Panc1 (cell line): ENCODE measurements at regions not wholly inside any gene's neighbourhood (a gene's known extent, or its start where the extent isn't known, plus 50 kb on each side); places are given as distances from the start of the nearest gene placed in this dataset.

Experiments
- ATAC-seq: fragments of 200-7000 bp; cut with Tn5 transposase; 2 replicates; pipeline ENCODE4 v1.9.1; 2020; ENCODE audit warnings: mild to moderate bottlenecking, moderate library complexity
- BruUV-seq: library from RNA; stranded (reverse); fragments of 400-500 nt; replicated peaks from 2 replicates; lab custom pipeline; 2021; lab: Mats Ljungman, UMichigan
- CTCF ChIA-PET: fragments of 300-600 bp; sonication (Branson Sonifier 250); formaldehyde crosslinking; loops from one replicate; lab custom pipeline; 2022; ENCODE audit warnings: antibody characterized with exemption; lab: Charles Lee
- POLR2A ChIA-PET: fragments of 300-600 bp; sonication (Branson Sonifier 250); formaldehyde crosslinking; loops from one replicate; lab custom pipeline; 2022; ENCODE audit warnings: antibody characterized with exemption; lab: Charles Lee
- DNase-seq: peaks from one replicate; pipeline ENCODE4 v3.0.0-alpha.2; 2010; ENCODE audit warnings: low read depth, low spot score
- H3K27ac ChIP-seq: 2 replicates; pipeline ENCODE4 v1.5.1; 2011; ENCODE audit warnings: mild to moderate bottlenecking, low read length, inconsistent platforms
- H3K27me3 ChIP-seq: fragments of 200-500 bp; sonication (Bioruptor generic); 2 replicates; pipeline ENCODE4 v1.6.0; 2014; ENCODE audit warnings: low read length, inconsistent platforms; ENCODE audit not compliant: control insufficient read depth, insufficient read depth
- H3K36me3 ChIP-seq: fragments of 200-500 bp; sonication (Bioruptor generic); 2 replicates; pipeline ENCODE4 v1.5.1; 2014; ENCODE audit warnings: inconsistent platforms, mild to moderate bottlenecking, low read length, moderate library complexity; ENCODE audit not compliant: control insufficient read depth, insufficient read depth
- H3K4me1 ChIP-seq: 2 replicates; pipeline ENCODE4 v1.5.1; 2011; ENCODE audit warnings: inconsistent platforms, mild to moderate bottlenecking, low read length, moderate library complexity; ENCODE audit not compliant: control insufficient read depth, insufficient read depth
- H3K4me3 ChIP-seq, 2 experiments: 2 replicates each; pipeline ENCODE4 v1.5.1; 2011 to 2012; ENCODE audit warnings: low read depth in 2 of 2, low read length in 2 of 2, mild to moderate bottlenecking in 2 of 2, inconsistent platforms in 1 of 2, moderate library complexity in 1 of 2
- H3K9me3 ChIP-seq: fragments of 200-500 bp; sonication (Bioruptor generic); 2 replicates; pipeline ENCODE4 v1.5.1; 2014; ENCODE audit warnings: low read depth, mild to moderate bottlenecking, inconsistent platforms, low read length, moderate library complexity; ENCODE audit not compliant: control insufficient read depth, insufficient read depth
- POLR2AphosphoS5 ChIP-seq: IDR thresholded peaks from 2 replicates; pipeline ENCODE4 v1.6.1; 2012; ENCODE audit warnings: mild to moderate bottlenecking, low read depth, low read length, moderate library complexity
- SIN3A ChIP-seq: IDR thresholded peaks from 2 replicates; pipeline ENCODE4 v1.6.1; 2012; ENCODE audit warnings: low read depth, mild to moderate bottlenecking, low read length, moderate library complexity, borderline replicate concordance; ENCODE audit not compliant: insufficient read depth
- TCF7L2 ChIP-seq: IDR thresholded peaks from 2 replicates; pipeline ENCODE4 v1.6.1; 2011; ENCODE audit warnings: mild to moderate bottlenecking, low read depth, low read length, inconsistent platforms
- in situ Hi-C: cut with HindIII; loops from 2 replicates; pipeline ENCODE4 v1.10.0; 2016; ENCODE audit warnings: low sequenced_read_pairs, low pct_unique_long_range_greater_than_20kb
- intact Hi-C: fragments of 100-400 bp; cut with micrococcal nuclease; formaldehyde crosslinking; loops from one replicate; pipeline ENCODE4 v1.10.0; 2022; ENCODE audit not compliant: unreplicated experiment
- TF ChIP-seq, protein P1 (sequence below): fragments of 450-650 bp; IDR thresholded peaks from 2 replicates; pipeline ENCODE4 v1.5.1; 2017; ENCODE audit warnings: mild to moderate bottlenecking
- TF ChIP-seq, protein P2 (sequence below), 2 experiments: IDR thresholded peaks; 2 replicates each; pipeline ENCODE4 v1.6.1; 2011 to 2012; ENCODE audit warnings: low read depth in 2 of 2, control low read depth in 1 of 2, low read length in 1 of 2, mild to moderate bottlenecking in 1 of 2, moderate library complexity in 1 of 2; ENCODE audit not compliant: insufficient read depth in 1 of 2

DNA sequence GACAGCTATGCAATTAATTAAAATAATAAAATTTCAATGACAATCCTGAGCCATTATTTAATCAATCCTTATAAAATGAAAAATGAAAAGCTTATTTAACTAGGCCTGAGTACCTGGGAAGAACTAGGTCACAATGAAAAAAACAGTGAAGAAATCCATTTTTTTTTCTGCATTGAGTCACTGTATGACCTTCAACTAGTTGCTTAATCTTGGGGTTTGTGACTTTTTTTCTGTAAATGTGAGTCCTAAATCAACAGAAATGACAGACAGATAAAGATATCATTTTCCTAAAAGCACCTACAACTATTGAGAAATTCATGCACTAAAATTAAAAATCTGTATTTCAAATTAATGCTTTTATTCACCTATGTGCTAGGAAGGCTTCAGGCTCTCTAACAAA is 96.8 kb downstream of the TMEM26 start:
- Histone ChIP-seq H3K27me3 (no peaks in the 10 kb centered on the region; the same call in 1 of the 2 replicates), H3K4me3 (no peak overlapping the region), H3K4me1 (no peaks in the 10 kb centered on the region), H3K9me3 (no peaks in the 10 kb centered on the region), H3K36me3 (no peaks in the 10 kb centered on the region), H3K27ac (no peak overlapping the region)
- intact Hi-C loops: no loop called here
- ChIA-PET POLR2A (no interaction called here), CTCF (no interaction called here)
- DNase-seq: no peak
- TF ChIP-seq TCF7L2 (no peak), POLR2AphosphoS5 (no peak), SIN3A (no peak)
- TF ChIP-seq, protein P1, sequence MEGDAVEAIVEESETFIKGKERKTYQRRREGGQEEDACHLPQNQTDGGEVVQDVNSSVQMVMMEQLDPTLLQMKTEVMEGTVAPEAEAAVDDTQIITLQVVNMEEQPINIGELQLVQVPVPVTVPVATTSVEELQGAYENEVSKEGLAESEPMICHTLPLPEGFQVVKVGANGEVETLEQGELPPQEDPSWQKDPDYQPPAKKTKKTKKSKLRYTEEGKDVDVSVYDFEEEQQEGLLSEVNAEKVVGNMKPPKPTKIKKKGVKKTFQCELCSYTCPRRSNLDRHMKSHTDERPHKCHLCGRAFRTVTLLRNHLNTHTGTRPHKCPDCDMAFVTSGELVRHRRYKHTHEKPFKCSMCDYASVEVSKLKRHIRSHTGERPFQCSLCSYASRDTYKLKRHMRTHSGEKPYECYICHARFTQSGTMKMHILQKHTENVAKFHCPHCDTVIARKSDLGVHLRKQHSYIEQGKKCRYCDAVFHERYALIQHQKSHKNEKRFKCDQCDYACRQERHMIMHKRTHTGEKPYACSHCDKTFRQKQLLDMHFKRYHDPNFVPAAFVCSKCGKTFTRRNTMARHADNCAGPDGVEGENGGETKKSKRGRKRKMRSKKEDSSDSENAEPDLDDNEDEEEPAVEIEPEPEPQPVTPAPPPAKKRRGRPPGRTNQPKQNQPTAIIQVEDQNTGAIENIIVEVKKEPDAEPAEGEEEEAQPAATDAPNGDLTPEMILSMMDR: no peak
- TF ChIP-seq, protein P2, sequence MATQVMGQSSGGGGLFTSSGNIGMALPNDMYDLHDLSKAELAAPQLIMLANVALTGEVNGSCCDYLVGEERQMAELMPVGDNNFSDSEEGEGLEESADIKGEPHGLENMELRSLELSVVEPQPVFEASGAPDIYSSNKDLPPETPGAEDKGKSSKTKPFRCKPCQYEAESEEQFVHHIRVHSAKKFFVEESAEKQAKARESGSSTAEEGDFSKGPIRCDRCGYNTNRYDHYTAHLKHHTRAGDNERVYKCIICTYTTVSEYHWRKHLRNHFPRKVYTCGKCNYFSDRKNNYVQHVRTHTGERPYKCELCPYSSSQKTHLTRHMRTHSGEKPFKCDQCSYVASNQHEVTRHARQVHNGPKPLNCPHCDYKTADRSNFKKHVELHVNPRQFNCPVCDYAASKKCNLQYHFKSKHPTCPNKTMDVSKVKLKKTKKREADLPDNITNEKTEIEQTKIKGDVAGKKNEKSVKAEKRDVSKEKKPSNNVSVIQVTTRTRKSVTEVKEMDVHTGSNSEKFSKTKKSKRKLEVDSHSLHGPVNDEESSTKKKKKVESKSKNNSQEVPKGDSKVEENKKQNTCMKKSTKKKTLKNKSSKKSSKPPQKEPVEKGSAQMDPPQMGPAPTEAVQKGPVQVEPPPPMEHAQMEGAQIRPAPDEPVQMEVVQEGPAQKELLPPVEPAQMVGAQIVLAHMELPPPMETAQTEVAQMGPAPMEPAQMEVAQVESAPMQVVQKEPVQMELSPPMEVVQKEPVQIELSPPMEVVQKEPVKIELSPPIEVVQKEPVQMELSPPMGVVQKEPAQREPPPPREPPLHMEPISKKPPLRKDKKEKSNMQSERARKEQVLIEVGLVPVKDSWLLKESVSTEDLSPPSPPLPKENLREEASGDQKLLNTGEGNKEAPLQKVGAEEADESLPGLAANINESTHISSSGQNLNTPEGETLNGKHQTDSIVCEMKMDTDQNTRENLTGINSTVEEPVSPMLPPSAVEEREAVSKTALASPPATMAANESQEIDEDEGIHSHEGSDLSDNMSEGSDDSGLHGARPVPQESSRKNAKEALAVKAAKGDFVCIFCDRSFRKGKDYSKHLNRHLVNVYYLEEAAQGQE (IDR thresholded peaks at IDR 0.05; ENCODE audit: insufficient read depth in 1 of 2, low read depth in 2 of 2, low read length in 1 of 2): no peak
- in situ Hi-C loops: no loop called here
- no TSS peak for BruUV-seq
- no peak for ATAC-seq

DNA sequence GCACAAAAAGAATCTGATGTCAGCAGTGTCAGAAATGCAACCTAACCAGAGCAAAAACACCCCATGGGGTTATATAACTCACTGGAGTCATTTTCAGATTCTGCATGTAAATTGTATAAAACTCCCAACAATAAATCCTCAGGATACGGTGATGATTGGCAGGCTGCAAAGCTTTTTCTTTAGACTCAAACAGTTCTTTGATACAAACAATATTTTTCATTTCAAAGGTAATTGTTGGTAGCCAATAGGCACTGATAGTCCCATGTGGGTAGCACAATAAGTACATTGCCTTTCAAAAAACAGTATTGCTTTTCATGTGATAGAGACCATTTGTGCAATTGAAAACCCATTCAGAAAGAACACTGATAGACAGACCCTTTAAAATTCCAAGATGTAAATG is 98.0 kb downstream of the TMEM26 start:
- H3K27ac ChIP-seq: no peak overlapping the region
- intact Hi-C loops: no loop called here
- in situ Hi-C loops: no loop called here
- no peaks in the 10 kb centered on the region for H3K4me1 ChIP-seq
- ChIA-PET CTCF (no interaction called here), POLR2A (no interaction called here)
- no peaks in the 10 kb centered on the region; the same call in 1 of the 2 replicates for H3K27me3 ChIP-seq
- no TSS peak for BruUV-seq
- H3K36me3 ChIP-seq: no peaks in the 10 kb centered on the region
- ATAC-seq: no peak
- no peak for TF ChIP-seq TCF7L2
- TF ChIP-seq, protein P1: no peak
- no peak for TF ChIP-seq SIN3A
- TF ChIP-seq POLR2AphosphoS5: no peak
- TF ChIP-seq, protein P2 (IDR thresholded peaks at IDR 0.05; ENCODE audit: insufficient read depth in 1 of 2, low read depth in 2 of 2, low read length in 1 of 2): no peak
- H3K4me3 ChIP-seq: no peak overlapping the region
- H3K9me3 ChIP-seq: no peaks in the 10 kb centered on the region
- no peak for DNase-seq
